Neural progenitor cell (in vitro differentiated cells): ENCODE measurements at regions not wholly inside any gene's neighbourhood (a gene's known extent, or its start where the extent isn't known, plus 50 kb on each side); places are given as distances from the start of the nearest gene placed in this dataset.

Experiments
- CTCF ChIP-seq: fragments of 200-600 bp; sonication (generic); IDR thresholded peaks from 2 replicates; pipeline ENCODE4 v1.5.1; 2017; ENCODE audit warnings: antibody characterized with exemption, mild to moderate bottlenecking
- EZH2 ChIP-seq: fragments of 200-600 bp; sonication (generic); IDR thresholded peaks from 2 replicates; pipeline ENCODE4 v1.6.1; 2017; ENCODE audit warnings: antibody characterized with exemption, mild to moderate bottlenecking, moderate library complexity
- EZH2phosphoT487 ChIP-seq: fragments of 200-600 bp; sonication (generic); IDR thresholded peaks from 2 replicates; pipeline ENCODE4 v1.6.1; 2017; ENCODE audit warnings: antibody characterized with exemption

GRCh38 chr18:10036479-10036878, 122.7 kb downstream of the VAPA start:
- no peak for TF ChIP-seq CTCF
- no peak for TF ChIP-seq EZH2
- no peak for TF ChIP-seq EZH2phosphoT487
